ENCODE measurements at regions not wholly inside any gene's neighbourhood (a gene's known extent, or its start where the extent isn't known, plus 50 kb on each side); places are given as distances from the start of the nearest gene placed in this dataset.

GRCh38 chr2:58925676-58926081, 684.6 kb upstream of the FANCL start:
- intact Hi-C loops (cut with DNase I; ENCODE audit: low total_unique reads): no loop called here
- no peak for TF ChIP-seq EP300 (IDR thresholded peaks at IDR 0.05; ENCODE audit: low read depth)
- no peak for TF ChIP-seq POLR2AphosphoS5 (IDR thresholded peaks at IDR 0.05)
- TF ChIP-seq CTCF (IDR thresholded peaks at IDR 0.05): no peak
- TF ChIP-seq POLR2A (IDR thresholded peaks at IDR 0.05): no peak
- H3K36me3 ChIP-seq: no peaks in the 10 kb centered on the region
- no peak overlapping the region for H3K27ac ChIP-seq
- H3K9me3 ChIP-seq: no peaks in the 10 kb centered on the region
- H3K4me3 ChIP-seq: no peak overlapping the region
- H3K27me3 ChIP-seq: no peaks in the 10 kb centered on the region
- no peaks in the 10 kb centered on the region for H3K4me1 ChIP-seq
- WGBS, 2 donors (ENCODE audit: low coverage in 1 of 2): 73 to 100% methylated on average over 1 to 4 of the region's 4 CpGs
- DNase-seq: no peak
- in situ Hi-C loops (cut with MboI; ENCODE audit: low pct_ligation_motif_present in 1 of 4, low pct_unique_long_range_greater_than_20kb in 1 of 4, low sequenced_read_pairs in 3 of 4): no loop called here

GRCh38 chr2:58923869-58924268, 682.7 kb upstream of the FANCL start:
- in situ Hi-C loops (cut with MboI; ENCODE audit: low pct_ligation_motif_present in 1 of 4, low pct_unique_long_range_greater_than_20kb in 1 of 4, low sequenced_read_pairs in 3 of 4): no loop called here
- H3K36me3 ChIP-seq: no peaks in the 10 kb centered on the region
- 56 to 84% methylated on average over 1 of the region's 1 CpG for WGBS, 2 donors (ENCODE audit: low coverage in 1 of 2)
- no peaks in the 10 kb centered on the region for H3K4me1 ChIP-seq
- no peak overlapping the region for H3K4me3 ChIP-seq
- H3K9me3 ChIP-seq: no peaks in the 10 kb centered on the region
- no peak for DNase-seq
- H3K27me3 ChIP-seq: no peaks in the 10 kb centered on the region
- intact Hi-C loops (cut with DNase I; ENCODE audit: low total_unique reads): no loop called here
- TF ChIP-seq POLR2A (IDR thresholded peaks at IDR 0.05): no peak
- no peak for TF ChIP-seq POLR2AphosphoS5 (IDR thresholded peaks at IDR 0.05)
- no peak for TF ChIP-seq CTCF (IDR thresholded peaks at IDR 0.05)
- TF ChIP-seq EP300 (IDR thresholded peaks at IDR 0.05; ENCODE audit: low read depth): no peak
- H3K27ac ChIP-seq: no peak overlapping the region

GRCh38 chr2:58922245-58922644, 681.1 kb upstream of the FANCL start:
- H3K4me1 ChIP-seq: no peaks in the 10 kb centered on the region
- intact Hi-C loops (cut with DNase I; ENCODE audit: low total_unique reads) (no loop called here), in situ Hi-C loops (cut with MboI; ENCODE audit: low pct_ligation_motif_present in 1 of 4, low pct_unique_long_range_greater_than_20kb in 1 of 4, low sequenced_read_pairs in 3 of 4) (no loop called here)
- H3K27ac ChIP-seq: no peak overlapping the region
- whole genome bisulfite sequencing, 2 donors (ENCODE audit: low coverage in 1 of 2): 80 to 100% methylated on average over 1 of the region's 1 CpG
- no peaks in the 10 kb centered on the region for H3K9me3 ChIP-seq
- TF ChIP-seq POLR2A (IDR thresholded peaks at IDR 0.05): no peak
- no peak for TF ChIP-seq POLR2AphosphoS5 (IDR thresholded peaks at IDR 0.05)
- TF ChIP-seq EP300 (IDR thresholded peaks at IDR 0.05; ENCODE audit: low read depth): no peak
- TF ChIP-seq CTCF (IDR thresholded peaks at IDR 0.05): no peak
- DNase-seq: no peak
- H3K36me3 ChIP-seq: no peaks in the 10 kb centered on the region
- H3K4me3 ChIP-seq: no peak overlapping the region
- no peaks in the 10 kb centered on the region for H3K27me3 ChIP-seq

- Histone ChIP-seq H3K9me3 (no peaks in the 10 kb centered on the region), H3K4me1 (no peaks in the 10 kb centered on the region), H3K4me3 (no peak overlapping the region), H3K27ac (no peak overlapping the region), H3K27me3 (no peaks in the 10 kb centered on the region), H3K36me3 (no peaks in the 10 kb centered on the region)
- in situ Hi-C loops (cut with MboI; ENCODE audit: low pct_ligation_motif_present in 1 of 4, low pct_unique_long_range_greater_than_20kb in 1 of 4, low sequenced_read_pairs in 3 of 4): no loop called here
- WGBS, 2 donors (ENCODE audit: low coverage in 1 of 2): 57 to 86% methylated on average over 2 of the region's 2 CpGs
- TF ChIP-seq POLR2AphosphoS5 (IDR thresholded peaks at IDR 0.05) (no peak), POLR2A (IDR thresholded peaks at IDR 0.05) (no peak), CTCF (IDR thresholded peaks at IDR 0.05) (no peak), EP300 (IDR thresholded peaks at IDR 0.05; ENCODE audit: low read depth) (no peak)
- no peak for DNase-seq
- intact Hi-C loops (cut with DNase I; ENCODE audit: low total_unique reads): no loop called here
These were observed 680.6 kb upstream of the FANCL start for GRCh38 chr2:58921676-58922075.

Data from transverse colon (tissue), 4 donors.